ENCODE measurements at regions not wholly inside any gene's neighbourhood (a gene's known extent, or its start where the extent isn't known, plus 50 kb on each side); places are given as distances from the start of the nearest gene placed in this dataset.

DNA sequence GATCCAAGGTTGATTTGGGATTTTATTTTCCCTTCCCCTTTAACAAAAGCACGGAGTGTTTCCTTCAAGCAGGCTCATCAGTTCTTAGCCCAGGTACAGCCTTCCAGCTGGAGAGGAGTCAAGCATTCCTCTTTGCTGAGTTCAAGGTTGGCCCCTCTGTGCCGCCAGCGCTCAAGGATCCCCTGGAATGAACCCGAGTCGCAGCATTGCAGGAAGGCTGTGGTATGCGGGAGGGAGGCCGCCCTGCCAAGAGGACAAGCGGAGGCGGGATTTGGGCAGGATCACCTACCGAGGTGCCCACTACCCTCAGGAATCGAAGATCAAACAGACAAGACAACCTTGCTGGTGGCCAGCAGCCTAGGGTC lies 53.9 kb upstream of the NCOR2 start:
- TF ChIP-seq, protein P1, sequence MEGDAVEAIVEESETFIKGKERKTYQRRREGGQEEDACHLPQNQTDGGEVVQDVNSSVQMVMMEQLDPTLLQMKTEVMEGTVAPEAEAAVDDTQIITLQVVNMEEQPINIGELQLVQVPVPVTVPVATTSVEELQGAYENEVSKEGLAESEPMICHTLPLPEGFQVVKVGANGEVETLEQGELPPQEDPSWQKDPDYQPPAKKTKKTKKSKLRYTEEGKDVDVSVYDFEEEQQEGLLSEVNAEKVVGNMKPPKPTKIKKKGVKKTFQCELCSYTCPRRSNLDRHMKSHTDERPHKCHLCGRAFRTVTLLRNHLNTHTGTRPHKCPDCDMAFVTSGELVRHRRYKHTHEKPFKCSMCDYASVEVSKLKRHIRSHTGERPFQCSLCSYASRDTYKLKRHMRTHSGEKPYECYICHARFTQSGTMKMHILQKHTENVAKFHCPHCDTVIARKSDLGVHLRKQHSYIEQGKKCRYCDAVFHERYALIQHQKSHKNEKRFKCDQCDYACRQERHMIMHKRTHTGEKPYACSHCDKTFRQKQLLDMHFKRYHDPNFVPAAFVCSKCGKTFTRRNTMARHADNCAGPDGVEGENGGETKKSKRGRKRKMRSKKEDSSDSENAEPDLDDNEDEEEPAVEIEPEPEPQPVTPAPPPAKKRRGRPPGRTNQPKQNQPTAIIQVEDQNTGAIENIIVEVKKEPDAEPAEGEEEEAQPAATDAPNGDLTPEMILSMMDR (IDR thresholded peaks at IDR 0.05) = no peak
- TF ChIP-seq POLR2AphosphoS5 (IDR thresholded peaks at IDR 0.05; ENCODE audit: low read depth, low read length) = no peak
- TF ChIP-seq, protein P2, sequence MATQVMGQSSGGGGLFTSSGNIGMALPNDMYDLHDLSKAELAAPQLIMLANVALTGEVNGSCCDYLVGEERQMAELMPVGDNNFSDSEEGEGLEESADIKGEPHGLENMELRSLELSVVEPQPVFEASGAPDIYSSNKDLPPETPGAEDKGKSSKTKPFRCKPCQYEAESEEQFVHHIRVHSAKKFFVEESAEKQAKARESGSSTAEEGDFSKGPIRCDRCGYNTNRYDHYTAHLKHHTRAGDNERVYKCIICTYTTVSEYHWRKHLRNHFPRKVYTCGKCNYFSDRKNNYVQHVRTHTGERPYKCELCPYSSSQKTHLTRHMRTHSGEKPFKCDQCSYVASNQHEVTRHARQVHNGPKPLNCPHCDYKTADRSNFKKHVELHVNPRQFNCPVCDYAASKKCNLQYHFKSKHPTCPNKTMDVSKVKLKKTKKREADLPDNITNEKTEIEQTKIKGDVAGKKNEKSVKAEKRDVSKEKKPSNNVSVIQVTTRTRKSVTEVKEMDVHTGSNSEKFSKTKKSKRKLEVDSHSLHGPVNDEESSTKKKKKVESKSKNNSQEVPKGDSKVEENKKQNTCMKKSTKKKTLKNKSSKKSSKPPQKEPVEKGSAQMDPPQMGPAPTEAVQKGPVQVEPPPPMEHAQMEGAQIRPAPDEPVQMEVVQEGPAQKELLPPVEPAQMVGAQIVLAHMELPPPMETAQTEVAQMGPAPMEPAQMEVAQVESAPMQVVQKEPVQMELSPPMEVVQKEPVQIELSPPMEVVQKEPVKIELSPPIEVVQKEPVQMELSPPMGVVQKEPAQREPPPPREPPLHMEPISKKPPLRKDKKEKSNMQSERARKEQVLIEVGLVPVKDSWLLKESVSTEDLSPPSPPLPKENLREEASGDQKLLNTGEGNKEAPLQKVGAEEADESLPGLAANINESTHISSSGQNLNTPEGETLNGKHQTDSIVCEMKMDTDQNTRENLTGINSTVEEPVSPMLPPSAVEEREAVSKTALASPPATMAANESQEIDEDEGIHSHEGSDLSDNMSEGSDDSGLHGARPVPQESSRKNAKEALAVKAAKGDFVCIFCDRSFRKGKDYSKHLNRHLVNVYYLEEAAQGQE (IDR thresholded peaks at IDR 0.05; ENCODE audit: insufficient read depth in 1 of 2, low read depth in 2 of 2, low read length in 1 of 2) = no peak

All from Panc1 (cell line).